ENCODE measurements at regions not wholly inside any gene's neighbourhood (a gene's known extent, or its start where the extent isn't known, plus 50 kb on each side); places are given as distances from the start of the nearest gene placed in this dataset.

DNA sequence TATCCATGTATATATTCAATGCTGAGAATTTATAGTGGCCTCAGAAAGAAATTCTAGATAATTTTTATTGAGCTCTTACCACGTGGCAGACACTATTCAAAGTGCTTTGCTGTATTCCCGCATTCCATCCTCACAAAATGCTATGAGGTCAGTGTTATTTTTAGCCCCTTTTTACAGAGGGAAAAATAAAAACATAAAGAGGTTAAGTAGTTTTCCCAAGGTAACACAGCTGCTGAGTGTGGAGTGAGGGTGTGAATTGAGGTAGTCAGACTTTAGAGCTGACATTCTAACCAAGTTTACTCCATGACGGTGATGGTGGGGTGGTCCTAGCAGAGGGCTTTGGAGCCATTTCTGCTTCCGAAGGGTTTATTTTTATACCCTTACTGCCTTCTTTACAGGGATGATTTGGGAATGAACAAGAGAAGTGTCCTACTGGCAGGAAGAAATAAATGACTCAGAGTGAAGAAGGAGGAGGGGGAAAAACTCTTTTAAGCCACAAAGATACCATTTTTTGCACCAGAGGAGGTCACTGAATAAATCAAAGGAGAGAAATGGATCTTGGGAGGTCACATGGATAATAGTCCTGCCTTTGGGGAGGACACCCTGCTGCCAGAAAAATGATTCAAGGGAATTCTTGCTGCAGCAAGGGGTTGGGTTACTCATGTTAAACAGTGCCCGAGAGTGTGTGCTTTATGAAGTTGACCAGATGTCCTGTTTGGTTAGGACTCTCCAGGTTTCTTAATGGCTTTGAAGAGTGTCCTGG is 76.1 kb downstream of the HMHB1 start:
- no peak for TF ChIP-seq POLR2A (IDR thresholded peaks at IDR 0.05)
- TF ChIP-seq, protein P1, sequence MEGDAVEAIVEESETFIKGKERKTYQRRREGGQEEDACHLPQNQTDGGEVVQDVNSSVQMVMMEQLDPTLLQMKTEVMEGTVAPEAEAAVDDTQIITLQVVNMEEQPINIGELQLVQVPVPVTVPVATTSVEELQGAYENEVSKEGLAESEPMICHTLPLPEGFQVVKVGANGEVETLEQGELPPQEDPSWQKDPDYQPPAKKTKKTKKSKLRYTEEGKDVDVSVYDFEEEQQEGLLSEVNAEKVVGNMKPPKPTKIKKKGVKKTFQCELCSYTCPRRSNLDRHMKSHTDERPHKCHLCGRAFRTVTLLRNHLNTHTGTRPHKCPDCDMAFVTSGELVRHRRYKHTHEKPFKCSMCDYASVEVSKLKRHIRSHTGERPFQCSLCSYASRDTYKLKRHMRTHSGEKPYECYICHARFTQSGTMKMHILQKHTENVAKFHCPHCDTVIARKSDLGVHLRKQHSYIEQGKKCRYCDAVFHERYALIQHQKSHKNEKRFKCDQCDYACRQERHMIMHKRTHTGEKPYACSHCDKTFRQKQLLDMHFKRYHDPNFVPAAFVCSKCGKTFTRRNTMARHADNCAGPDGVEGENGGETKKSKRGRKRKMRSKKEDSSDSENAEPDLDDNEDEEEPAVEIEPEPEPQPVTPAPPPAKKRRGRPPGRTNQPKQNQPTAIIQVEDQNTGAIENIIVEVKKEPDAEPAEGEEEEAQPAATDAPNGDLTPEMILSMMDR (IDR thresholded peaks at IDR 0.05): no peak
